RPMI7951 (cell line): ENCODE measurements at regions not wholly inside any gene's neighbourhood (a gene's known extent, or its start where the extent isn't known, plus 50 kb on each side); places are given as distances from the start of the nearest gene placed in this dataset.
"Not testable (repeated sequence)": the region's sequence is repeated elsewhere in the genome, so short reads cannot be mapped to it uniquely, and the experiment has no call there.

Experiments used
- DNase-seq: peaks from one replicate; pipeline ENCODE4 v3.0.0-alpha.2; 2012; ENCODE audit warnings: low read depth

DNA sequence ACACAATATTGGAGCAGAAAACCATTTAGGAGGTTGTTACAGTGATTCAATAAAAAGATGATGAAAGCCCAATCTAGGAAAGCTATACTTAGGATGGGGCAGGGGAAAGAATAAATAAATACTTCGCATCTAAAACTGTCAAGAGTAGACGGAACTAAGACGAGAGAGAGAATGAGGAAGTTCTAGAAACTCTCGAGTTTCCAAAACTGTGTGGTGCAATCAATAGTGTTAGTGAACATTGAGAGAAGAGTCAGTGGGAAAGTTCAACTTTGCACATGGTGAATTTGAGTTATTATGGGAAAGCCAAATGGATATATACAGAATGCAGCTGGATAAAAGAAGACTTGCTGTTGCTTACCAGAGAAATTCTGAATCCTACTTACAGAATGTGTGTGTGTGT, 133.8 kb upstream of the MEOX2 start:
- no peak for DNase-seq

DNA sequence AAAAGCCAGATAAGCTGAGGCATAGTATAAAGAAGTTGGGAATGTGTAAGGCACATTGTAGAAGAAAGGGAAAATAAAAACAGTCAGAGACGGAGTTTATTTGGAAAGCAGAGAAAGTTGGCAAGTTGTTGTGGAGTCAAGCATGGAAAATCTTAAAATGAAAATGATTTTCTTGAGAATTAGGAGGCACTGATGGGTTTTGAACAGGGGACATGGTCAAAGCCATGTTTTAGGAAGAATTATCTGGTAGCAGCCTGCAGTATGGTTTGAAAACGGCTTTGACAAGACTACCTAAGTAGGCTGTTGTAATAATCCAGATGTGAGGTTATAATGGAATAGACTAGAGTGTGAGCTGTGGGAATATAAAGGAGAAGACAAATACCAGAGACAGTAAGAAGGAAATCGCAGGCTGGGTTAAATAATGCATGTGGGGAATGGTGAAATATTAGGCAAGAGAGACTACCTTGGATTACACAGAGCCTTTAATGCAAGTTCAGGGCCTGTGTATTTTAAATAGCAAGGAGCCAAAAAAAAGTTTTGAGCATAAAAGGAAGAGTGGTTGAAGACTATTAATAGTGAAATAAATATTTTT, 130.4 kb upstream of the MEOX2 start:
- no peak for DNase-seq

DNA sequence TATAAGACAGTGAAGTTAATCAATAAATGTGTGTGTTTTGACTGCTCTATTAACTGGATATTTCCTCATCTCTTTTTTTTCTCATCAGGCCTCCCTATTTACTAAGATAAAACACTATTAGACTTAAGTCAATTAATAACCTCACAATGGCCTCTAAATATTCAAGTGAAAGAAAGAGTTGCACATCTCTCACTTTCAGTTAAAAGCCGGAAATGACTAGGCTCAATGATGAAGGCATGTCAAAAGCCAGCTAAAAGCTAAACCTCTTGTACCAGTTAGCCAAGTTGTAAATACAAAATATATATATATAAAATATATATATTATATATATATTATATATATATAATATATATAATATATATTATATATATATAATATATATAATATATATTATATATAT, 127.0 kb upstream of the MEOX2 start:
- no peak for DNase-seq

DNA sequence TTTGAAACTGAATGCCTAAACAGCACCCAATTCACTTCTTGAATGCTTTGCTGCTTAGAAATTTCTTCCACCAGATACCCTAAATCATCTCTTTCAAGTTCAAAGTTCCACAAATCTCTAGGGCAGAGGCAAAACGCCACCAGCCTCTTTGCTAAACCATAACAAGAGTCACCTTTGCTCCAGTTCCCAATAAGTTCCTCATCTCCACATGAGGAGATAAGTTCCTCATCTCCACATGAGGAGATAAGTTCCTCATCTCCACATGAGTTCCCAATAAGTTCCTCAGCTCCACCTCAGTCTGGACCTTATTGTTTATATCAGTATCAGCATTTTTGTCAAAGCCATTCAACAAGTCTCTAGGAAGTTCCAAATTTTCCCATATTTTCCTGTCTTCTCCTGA, 123.9 kb upstream of the MEOX2 start:
- DNase-seq: not testable (repeated sequence)

DNA sequence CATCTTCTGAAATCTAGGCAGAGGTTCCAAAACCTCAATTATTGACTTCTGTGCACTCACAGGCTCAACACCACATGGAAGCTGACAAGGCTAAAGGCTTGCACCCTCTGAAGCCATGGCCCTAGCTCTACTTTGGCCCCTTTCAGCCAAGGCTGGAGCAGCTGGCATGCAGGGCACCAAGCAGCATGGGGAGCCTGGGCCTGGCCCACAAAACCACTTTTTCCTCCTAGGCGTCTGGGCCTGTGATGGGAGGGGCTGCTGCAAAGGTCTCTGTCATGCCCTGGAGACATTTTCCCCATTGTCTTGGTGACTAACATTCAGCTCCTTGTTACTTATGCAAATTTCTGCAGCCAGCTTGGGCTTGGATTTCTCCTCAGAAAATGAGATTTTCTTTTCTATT, 123.5 kb upstream of the MEOX2 start:
- DNase-seq: peak; percentile 10

DNA sequence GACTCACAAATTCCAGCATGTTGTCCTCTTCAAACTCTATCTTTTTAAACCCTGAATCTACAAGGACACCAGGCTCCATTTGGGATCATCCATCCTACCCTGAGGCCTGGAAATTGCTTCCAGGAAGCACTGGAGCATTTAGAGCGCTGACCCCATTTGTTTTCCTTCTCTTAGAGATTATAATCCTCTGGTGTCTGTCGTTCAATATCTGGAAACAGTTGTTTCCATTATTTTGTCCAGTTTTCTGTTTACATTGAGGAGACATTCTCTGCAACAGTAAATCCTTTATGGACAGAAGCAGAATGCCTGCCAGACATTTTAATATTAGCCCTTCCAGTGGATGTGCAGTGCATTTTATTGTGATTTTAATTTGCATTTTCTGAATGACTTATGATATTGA, 119.4 kb upstream of the MEOX2 start:
- DNase-seq: peak; percentile 12

DNA sequence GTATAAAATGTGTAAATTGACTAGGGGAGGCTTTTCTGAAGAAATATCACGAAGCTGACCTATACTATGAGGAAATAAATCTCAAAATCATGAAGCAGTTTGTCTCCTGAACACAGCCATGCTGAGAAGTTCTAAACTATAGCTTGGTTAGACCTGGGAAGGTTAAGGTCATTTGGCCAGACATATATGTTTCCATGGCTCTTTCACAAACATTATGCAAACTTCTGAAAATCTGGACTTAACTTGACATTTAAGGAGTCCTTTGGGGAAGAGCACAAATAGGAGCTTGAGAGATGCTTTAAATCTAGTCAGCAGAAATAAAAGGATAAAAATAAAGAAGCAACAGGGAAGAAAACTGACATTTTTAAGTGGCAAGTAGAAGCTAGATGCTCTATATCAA, 115.9 kb upstream of the MEOX2 start:
- no peak for DNase-seq

DNA sequence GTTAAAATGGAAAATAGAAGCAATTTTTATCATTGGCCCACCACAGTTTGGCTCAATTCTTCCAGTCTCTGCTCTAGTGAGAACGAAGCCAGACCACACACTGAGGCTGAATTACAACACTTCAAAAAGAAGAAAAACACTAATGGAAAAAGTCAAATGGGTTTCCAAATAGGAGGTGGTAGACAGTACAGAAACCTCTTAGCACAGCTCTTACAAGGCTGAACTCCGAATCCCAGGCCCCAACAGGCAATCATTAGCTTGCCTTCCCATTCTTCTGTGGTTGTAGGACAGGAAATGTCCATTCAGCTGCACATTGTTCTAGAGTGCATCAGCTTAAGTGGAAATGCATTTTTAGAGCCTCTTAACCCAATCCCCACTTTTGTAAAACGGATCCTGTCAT, 115.1 kb upstream of the MEOX2 start:
- peak; percentile 33 for DNase-seq

DNA sequence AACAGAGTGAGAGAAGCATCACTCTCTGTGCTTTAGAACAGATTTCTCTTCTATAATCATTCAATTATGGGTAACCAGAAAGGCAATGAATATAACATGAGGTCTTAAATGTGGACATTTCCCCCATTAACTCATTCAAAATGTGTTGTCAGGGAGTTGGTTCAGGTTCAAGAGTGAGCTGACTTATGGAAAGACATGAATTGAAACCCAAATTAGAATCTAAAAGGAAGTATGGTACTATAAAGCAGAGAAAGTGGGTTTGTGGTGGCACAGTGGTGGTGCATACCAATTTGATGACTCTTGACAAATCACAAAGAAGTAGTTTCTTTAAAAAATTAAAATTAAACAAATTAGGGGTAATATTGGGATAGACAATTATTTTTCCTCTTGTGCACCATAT, 114.6 kb upstream of the MEOX2 start:
- peak; percentile 17 for DNase-seq

DNA sequence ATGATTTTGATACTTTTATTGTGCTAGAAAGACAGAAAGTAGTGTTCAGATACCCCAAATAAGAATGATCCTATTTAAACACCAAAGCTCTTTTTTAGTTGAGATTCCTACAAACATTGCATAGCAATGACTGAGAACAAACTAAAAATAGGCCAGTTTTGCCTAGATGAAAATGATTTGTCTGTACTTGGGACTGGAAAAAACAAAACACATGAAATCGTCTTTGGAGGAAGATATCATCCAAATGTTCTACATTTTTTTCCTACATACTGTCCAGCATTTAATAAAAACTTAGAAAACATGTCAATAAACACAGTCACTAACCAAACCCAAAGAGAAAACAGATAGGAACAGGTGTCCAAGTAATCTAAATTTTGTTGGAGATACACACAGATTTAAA, 111.6 kb upstream of the MEOX2 start:
- no peak for DNase-seq

DNA sequence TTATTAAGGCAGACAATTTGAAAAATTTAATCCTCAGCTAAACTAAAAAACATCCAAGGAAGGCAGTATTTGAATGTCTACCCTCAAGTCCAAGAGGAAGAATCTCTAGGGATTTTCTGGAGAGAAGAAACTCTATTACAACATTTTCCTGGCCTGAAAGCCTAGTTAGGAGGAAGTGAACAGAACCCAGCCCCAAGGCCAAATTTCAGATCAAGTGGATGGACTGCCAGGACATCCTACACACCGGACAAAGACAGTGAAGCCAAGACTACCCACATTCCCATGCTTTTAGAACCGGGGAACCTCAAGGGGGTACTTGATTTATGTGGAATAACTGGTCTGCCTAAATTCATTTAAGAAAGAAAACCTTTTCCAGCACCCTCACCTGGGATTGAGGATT, 108.9 kb upstream of the MEOX2 start:
- DNase-seq: no peak

DNA sequence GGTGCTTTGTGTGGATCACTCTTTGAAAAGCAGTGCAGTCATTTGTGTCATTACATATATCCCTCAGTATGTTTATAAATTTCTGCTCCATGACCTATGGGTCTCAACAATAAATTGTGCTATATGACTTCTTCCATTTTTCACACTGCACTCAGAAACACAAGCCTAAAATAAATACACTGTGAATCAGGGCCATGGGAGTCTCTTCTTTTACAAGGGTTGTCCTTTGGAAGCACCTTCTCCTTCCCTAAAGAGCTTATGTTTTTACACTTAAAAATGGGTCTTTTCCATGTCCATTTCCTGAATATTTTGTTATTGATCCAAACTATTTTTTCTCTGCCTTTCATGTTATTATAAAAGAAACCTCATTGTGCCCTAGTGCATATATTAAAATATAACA, 108.3 kb upstream of the MEOX2 start:
- DNase-seq: no peak

DNA sequence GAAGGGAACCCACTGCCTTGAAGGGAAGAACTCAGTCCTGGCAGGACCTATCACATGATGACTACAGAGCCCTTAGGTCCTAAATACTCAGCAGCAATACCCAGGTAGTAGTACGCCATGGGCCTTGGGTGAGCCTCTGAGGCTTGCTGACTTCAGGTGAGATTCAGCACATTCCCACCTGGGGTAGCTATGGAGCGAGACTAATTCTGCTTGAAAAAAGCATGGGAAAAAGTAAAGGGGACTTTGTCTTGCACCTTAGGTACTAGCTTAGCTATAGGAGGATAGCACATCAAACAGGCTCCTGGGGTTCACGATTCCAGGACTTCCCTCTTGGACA, 98.2 kb upstream of the MEOX2 start:
- no peak for DNase-seq

DNA sequence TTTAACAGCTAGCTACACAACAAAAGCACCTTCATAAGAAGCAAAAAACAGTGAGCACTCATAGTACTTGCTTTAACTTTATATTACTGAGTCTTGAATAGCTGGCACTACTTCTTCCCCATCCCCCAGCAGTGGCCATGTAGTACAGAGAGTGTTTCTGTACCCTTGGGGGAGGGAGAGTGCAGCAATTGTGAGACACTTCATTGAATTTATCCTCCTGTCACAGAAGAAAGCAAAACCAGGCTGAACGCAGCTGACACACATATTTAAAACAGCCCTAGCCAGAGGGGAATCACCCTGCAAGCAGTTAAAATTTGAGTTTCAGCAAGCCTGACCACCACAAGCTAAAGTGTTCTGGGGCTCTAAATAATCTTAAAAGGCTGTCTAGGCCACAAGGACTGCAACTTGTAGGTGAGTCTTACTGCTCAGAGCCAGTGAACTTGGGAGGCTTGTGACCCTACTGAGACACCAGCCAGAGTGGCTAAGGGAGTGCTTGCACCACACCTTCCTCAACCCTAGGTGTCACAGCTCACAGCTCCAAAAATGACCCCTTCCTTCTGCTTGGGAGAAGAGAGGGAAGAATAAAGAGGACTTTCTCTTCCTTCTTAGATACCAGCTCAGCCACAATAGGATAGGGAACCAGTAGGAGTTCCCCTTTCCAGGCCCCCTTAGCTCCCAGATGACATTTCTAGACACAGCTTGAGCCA, 97.7 kb upstream of the MEOX2 start:
- DNase-seq: peak; percentile 30

DNA sequence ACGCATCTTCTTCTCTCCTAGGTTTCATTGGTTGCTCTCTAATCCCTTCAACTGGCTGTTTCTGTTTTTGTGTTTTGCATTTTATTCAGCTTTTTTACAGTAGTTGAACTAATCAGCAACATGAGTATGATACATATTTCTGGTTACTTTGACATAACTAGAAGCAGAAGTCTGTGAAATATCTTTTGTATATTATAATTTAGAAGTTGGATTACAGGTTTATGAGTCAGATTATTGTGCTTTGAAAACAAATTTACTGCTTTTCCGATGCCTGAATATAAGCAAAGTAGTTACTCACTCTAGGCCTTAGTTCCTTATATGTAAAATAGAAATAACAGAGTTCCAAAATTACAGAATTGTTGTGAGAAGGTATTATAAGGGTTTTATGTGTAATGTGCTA, 96.2 kb upstream of the MEOX2 start:
- no peak for DNase-seq

DNA sequence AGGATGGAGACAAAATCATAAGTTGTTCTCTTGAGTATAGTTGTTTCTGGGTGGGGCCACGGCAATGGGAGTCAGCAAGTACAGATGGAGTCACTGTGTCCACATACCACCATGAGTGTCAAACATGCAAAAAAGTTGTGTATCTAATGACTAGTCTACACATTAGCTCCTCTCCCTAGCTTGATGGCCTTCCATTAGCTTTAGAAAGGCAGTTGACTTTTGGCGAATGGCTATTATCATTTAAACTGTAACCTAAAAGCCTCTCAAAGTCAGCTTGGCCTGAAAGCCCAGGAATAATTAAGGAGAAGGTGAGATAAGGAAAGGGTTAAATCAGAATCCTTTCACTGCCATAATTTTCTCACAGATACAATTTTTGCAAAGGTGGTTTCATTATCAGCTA, 95.5 kb upstream of the MEOX2 start:
- DNase-seq: no peak

DNA sequence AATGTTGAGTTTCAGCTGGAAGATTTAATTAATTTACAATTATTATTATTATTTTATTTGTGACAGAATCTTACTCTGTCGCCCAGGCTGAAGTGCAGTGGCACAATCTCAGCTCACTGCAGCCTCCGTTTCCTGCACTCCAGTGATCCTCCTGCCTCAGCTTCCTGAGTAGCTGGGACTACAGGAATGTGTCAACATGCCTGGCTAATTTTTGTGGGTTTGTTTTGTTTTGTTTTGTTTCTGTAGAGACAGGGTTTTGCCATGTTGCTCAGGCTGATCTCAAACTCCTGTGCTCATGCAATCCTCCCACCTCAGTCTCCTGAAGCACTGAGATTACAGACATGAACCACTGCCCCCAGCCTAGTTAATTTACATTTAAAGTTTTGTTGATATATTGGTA, 93.8 kb upstream of the MEOX2 start:
- DNase-seq: peak; percentile 3

DNA sequence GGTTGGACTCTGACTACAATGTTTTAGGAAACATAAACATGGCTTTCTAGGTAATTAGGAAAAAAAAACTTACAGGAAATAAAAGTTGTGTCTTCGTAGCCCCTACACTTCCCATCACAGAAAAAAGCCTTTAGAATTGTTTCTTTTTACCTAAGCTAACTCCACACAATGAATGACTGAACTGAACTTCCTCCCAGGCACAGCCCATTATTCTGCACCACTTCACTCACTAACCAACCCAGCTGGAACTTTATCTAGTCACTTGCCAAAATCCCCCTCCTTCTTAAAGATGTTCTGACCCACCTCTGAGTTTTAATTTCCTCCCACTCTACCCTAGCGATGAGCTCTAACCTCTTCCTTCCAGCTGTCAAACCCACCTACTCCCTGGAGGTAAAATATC, 91.7 kb upstream of the MEOX2 start:
- DNase-seq: no peak

DNA sequence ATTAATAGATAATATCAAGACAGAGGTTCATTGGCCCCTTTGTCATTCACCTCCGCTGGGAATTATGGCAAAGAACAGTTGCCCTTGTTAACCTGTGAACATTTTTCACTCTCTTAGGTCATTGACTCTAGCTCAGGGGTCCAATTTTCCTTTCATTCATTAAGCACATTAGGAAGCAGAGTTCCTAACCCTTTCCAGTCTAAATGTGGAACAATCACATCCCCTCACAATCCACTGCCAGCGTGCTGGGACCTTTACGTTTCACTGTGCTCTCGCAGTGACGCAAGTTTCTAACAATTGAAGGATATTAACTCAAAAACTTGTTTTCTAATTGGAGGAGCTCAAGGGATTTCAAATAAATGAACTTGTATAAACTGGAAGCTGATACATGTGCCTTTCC, 79.3 kb upstream of the MEOX2 start:
- no peak for DNase-seq

DNA sequence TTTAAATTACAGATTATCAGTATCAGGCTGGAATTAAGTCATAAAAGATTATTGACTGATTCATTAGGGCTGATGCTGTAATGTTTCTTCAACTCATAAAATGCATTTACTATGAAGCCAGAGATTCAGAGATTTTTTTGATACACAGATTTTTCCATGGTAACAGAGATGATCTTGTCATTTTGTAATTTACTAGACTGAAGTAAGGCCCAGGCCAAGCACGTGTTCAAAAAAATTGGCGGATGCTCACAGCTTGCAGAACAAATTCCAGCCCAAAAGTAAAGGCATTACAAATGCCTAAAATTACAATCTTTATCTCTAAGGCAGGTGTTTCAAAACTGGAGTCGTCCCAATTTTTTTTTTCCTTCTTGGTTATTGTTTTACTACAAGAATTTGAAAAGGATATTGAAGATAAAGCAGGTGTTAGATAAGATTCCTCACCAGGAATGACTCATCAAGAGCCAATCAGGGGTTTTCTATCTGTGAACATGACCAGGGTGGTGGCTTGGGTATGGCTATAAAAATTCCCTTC, 78.4 kb upstream of the MEOX2 start:
- DNase-seq: no peak

DNA sequence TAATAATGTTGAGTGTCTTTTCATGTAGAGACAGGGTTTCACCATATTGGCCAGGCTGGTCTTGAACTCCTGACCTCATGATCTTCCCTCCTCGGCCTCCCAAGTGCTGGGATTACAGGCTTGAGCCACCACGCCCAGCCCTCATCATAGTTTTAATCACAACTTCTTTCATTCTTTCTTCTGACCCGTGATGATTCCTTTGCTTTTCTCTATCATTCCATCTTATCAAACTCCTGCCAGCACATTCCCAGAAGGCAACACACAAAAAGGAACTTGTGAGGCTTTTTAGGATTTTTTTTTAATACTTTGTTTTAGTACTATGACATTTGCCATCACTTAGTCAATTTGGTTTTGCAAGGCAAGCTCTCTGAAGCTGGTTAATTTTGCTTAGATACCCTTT, 77.5 kb upstream of the MEOX2 start:
- DNase-seq: no peak

DNA sequence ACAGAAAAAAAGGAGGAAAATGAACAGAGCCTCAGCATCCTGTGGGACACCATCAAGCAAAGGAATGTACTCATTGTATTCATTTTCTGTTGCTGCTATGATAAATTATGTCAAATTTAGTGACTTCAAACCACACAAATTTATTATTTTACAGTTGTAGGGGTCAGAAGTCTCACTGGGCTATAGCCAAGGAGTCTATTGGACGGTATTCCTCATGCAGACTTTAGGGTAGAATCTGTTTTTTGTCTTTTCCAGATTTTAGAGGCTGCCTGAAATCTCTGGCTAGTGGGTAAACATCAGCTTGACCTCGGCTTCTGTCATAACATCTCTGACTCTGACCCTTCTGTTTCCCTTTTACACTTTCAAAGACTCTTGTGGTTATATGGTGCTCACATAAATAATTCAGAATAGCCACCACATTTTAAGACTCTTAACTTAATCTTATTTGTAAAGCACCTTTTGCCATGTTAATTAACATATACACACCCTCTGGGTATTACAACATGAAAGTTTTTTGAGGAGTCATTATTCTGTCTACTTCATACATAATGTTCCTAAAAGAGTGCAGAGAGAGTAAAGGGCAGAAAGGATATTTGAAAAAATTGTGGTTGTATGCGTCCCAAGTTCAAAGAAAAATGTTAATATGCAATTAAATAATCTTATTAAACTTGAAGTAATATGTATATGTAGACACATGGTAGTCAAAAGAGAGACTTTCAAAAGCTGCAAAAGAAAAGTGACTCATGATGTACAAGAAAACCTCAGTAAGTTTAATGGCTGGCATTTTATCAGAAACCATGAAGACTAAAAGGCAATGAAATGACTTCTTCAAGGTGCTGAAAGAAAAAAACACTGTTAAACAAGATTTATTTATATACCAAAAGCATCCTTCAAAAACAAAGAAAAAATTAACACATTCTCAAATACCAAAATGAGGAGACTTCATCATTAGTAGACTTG, 70.8 kb upstream of the MEOX2 start:
- no peak for DNase-seq

DNA sequence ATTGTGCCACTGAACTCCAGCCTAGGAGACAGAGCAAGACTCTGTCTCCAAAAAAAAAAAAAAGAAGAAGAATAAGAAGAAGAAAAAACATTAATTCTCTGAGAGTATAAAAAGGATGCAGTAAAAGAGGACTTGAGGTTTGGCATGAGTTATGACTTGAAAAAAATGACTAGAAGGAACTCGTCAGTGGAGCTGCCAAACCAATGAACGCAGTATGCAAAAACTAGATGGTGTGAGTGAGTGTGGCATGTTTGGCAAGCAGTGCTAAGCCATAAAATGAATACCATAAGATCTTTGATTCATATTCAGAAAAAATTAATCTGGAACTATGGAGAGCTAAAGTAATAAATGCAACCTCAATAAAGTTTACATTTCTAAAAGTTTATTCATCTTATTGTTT, 68.6 kb upstream of the MEOX2 start:
- no peak for DNase-seq
